Natural killer cell (primary cell): ENCODE measurements at regions not wholly inside any gene's neighbourhood (a gene's known extent, or its start where the extent isn't known, plus 50 kb on each side); places are given as distances from the start of the nearest gene placed in this dataset.

Experiments used
- ATAC-seq, 3 donors: fragments of 150-1000 bp in 2 of 3; fragments of 200-7000 bp in 1 of 3; cut with Tn5 transposase; 1 replicate in 1 of 3; 2 replicates in 2 of 3; pipeline ENCODE4 v1.10.0; 2021; ENCODE audit warnings: mild to moderate bottlenecking in 2 of 3, moderate library complexity in 2 of 3
- DNase-seq, 2 donors: peaks; one replicate each; pipeline versions ENCODE4 v3.0.0 to v3.0.0-alpha.2; 2013 to 2021; ENCODE audit warnings: mixed read lengths in 1 of 2
- H3K27ac ChIP-seq: one replicate; pipeline ENCODE4 v1.5.1; 2013; ENCODE audit warnings: mild to moderate bottlenecking, low read length
- H3K27me3 ChIP-seq: one replicate; pipeline ENCODE4 v1.6.1; 2013; ENCODE audit warnings: low read length; ENCODE audit not compliant: control insufficient read depth, insufficient read depth
- H3K36me3 ChIP-seq: one replicate; pipeline ENCODE4 v1.6.1; 2013; ENCODE audit warnings: low read length; ENCODE audit not compliant: control insufficient read depth, insufficient read depth
- H3K4me1 ChIP-seq: one replicate; pipeline ENCODE4 v1.6.1; 2013; ENCODE audit warnings: low read length; ENCODE audit not compliant: control insufficient read depth, insufficient read depth
- H3K4me3 ChIP-seq: one replicate; pipeline ENCODE4 v1.5.1; 2013; ENCODE audit warnings: low read length
- H3K9me3 ChIP-seq: one replicate; pipeline ENCODE4 v1.6.1; 2013; ENCODE audit warnings: low read length; ENCODE audit not compliant: control insufficient read depth, insufficient read depth
- H3K27ac Mint-ChIP-seq, 2 donors: one replicate each; pipeline ENCODE4 v1.8.0; 2022; ENCODE audit warnings: mild to moderate bottlenecking in 2 of 2, mixed read lengths in 2 of 2, moderate library complexity in 1 of 2
- H3K27me3 Mint-ChIP-seq, 2 donors: one replicate each; pipeline ENCODE4 v1.8.0; 2022; ENCODE audit warnings: low read depth in 2 of 2, mixed read lengths in 2 of 2
- H3K36me3 Mint-ChIP-seq: one replicate; pipeline ENCODE4 v1.8.0; 2022; ENCODE audit warnings: mixed read lengths
- H3K4me1 Mint-ChIP-seq, 2 donors: one replicate each; pipeline ENCODE4 v1.8.0; 2022; ENCODE audit warnings: mixed read lengths in 2 of 2
- H3K4me3 Mint-ChIP-seq: one replicate; pipeline ENCODE4 v1.8.0; 2022; ENCODE audit warnings: mild to moderate bottlenecking, moderate library complexity, mixed read lengths
- H3K9me3 Mint-ChIP-seq, 2 donors: one replicate each; pipeline ENCODE4 v1.8.0; 2022; ENCODE audit warnings: mixed read lengths in 2 of 2
- CTCF ChIP-seq: fragments of 200-600 bp; IDR thresholded peaks from one replicate; pipeline ENCODE4 v1.8.0; 2022; ENCODE audit warnings: antibody characterized with exemption
- WGBS: methylation state at CpG from one replicate; pipeline ENCODE4 v1.1.7; 2013; ENCODE audit warnings: missing lambda C conversion rate; ENCODE audit not compliant: insufficient coverage; 5-methylcytosine and 5-hydroxymethylcytosine counted together
- intact Hi-C: fragments of 100-400 bp; cut with micrococcal nuclease; formaldehyde crosslinking; loops from one replicate; pipeline ENCODE4 v1.14.2; 2022

- Histone ChIP-seq H3K36me3 (no peaks in the 10 kb centered on the region), H3K27ac (no peak overlapping the region), H3K4me1 (no peaks in the 10 kb centered on the region), H3K9me3 (peaks cover 4% of the 10 kb centered on the region), H3K27me3 (no peaks in the 10 kb centered on the region), H3K4me3 (no peak overlapping the region)
- ATAC-seq: no peak
- TF ChIP-seq CTCF: no peak
- Mint-ChIP-seq H3K27me3 (no peaks in the 10 kb centered on the region), H3K36me3 (no peaks in the 10 kb centered on the region), H3K9me3 (peaks cover 7 to 8% of the 10 kb centered on the region in 2 donors), H3K4me3 (no peak overlapping the region), H3K4me1 (no peaks in the 10 kb centered on the region), H3K27ac (no peak overlapping the region)
- WGBS: 76% methylated on average over 1 of the region's 1 CpG
- intact Hi-C loops: no loop called here
- no peak for DNase-seq
These were observed 782.9 kb downstream of the CCSER2 start for GRCh38 chr10:85111271-85111670.

GRCh38 chr10:85124603-85125051 lies 796.2 kb downstream of the CCSER2 start:
- TF ChIP-seq CTCF: no peak

GRCh38 chr10:85137253-85137652 lies 808.9 kb downstream of the CCSER2 start:
- no peak overlapping the region for H3K27ac Mint-ChIP-seq
- Histone ChIP-seq H3K36me3 (no peaks in the 10 kb centered on the region), H3K9me3 (no peaks in the 10 kb centered on the region), H3K4me1 (no peaks in the 10 kb centered on the region), H3K27ac (no peak overlapping the region), H3K27me3 (no peaks in the 10 kb centered on the region), H3K4me3 (no peak overlapping the region)
- DNase-seq (no peak), ATAC-seq (no peak)
- intact Hi-C loops: no loop called here
- TF ChIP-seq CTCF: no peak
- H3K36me3 Mint-ChIP-seq: no peaks in the 10 kb centered on the region
- no peaks in the 10 kb centered on the region for H3K4me1 Mint-ChIP-seq
- H3K9me3 Mint-ChIP-seq: peaks cover 6 to 15% of the 10 kb centered on the region in 2 donors
- 99% methylated on average over 5 of the region's 5 CpGs for WGBS
- no peaks in the 10 kb centered on the region for H3K27me3 Mint-ChIP-seq
- H3K4me3 Mint-ChIP-seq: no peak overlapping the region

More at GRCh38 chr10:85124603-85125051, 796.2 kb downstream of the CCSER2 start:
- Histone ChIP-seq H3K4me1 (no peaks in the 10 kb centered on the region), H3K27ac (no peak overlapping the region), H3K9me3 (peaks cover 3% of the 10 kb centered on the region), H3K27me3 (no peaks in the 10 kb centered on the region), H3K4me3 (no peak overlapping the region), H3K36me3 (no peaks in the 10 kb centered on the region)
- WGBS: 88% methylated on average over 3 of the region's 3 CpGs
- DNase-seq (no peak), ATAC-seq (no peak)
- intact Hi-C loops: no loop called here
- H3K27me3 Mint-ChIP-seq: no peaks in the 10 kb centered on the region
- no peaks in the 10 kb centered on the region for H3K4me1 Mint-ChIP-seq
- H3K27ac Mint-ChIP-seq: no peak overlapping the region
- H3K9me3 Mint-ChIP-seq: peaks cover 6 to 18% of the 10 kb centered on the region in 2 donors
- no peak overlapping the region for H3K4me3 Mint-ChIP-seq
- H3K36me3 Mint-ChIP-seq: no peaks in the 10 kb centered on the region

DNA sequence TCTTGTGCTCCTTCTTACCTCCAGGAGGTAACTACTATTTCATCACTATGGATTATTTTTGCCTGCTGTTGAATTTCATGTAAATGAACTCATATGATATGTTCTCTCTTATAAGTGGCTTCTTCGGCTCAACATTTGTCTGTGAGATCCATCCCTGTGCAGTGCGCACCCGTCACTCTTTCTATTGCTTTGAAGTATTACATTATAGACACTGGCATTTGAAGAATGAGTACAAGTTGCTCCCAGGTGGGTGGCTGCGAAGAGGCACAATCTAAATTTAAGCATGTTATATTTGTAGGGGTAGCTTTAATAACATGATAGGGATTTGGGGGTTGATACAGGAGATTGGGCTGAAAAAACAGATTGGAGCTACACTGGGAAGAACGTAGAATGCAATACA lies 809.7 kb downstream of the CCSER2 start:
- Histone ChIP-seq H3K9me3 (no peaks in the 10 kb centered on the region), H3K27ac (no peak overlapping the region), H3K27me3 (no peaks in the 10 kb centered on the region), H3K4me3 (no peak overlapping the region), H3K4me1 (no peaks in the 10 kb centered on the region), H3K36me3 (no peaks in the 10 kb centered on the region)
- Mint-ChIP-seq H3K4me3 (no peak overlapping the region), H3K9me3 (peaks cover 8 to 12% of the 10 kb centered on the region in 2 donors), H3K36me3 (no peaks in the 10 kb centered on the region), H3K27ac (no peak overlapping the region), H3K4me1 (no peaks in the 10 kb centered on the region), H3K27me3 (no peaks in the 10 kb centered on the region)
- TF ChIP-seq CTCF: no peak
- 88% methylated on average over 4 of the region's 5 CpGs for WGBS
- no peak for DNase-seq
- intact Hi-C loops: no loop called here
- no peak for ATAC-seq
